GM04503 (cell line): ENCODE measurements at regions not wholly inside any gene's neighbourhood (a gene's known extent, or its start where the extent isn't known, plus 50 kb on each side); places are given as distances from the start of the nearest gene placed in this dataset.

ENCODE experiments used
- DNase-seq: peaks from one replicate; pipeline ENCODE4 v3.0.0-alpha.2; 2012; ENCODE audit warnings: low read depth

GRCh38 chr15:69718916-69719315 lies 266.3 kb downstream of the RPLP1 start:
- no peak for DNase-seq

- DNase-seq: no peak
These were observed 267.1 kb downstream of the RPLP1 start for GRCh38 chr15:69719527-69720240.

DNA sequence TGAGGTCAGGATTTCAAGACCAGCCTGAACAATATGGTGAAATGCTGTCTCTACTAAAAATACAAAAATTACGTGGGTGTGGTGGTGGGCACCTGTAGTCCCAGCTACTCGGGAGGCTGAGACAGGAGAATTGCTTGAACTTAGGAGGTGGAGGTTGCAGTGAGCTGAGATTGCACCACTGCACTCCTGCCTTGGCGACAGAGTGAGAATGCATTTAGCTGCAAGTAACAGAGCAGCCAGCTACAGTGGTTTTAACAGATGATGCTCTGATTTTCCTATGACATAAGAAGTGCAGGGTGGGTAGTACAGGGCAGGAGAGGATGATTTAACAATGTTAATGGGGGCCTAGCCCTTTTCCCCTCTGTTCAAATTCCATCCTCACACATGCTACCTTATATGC lies 267.9 kb downstream of the RPLP1 start:
- DNase-seq: no peak

DNA sequence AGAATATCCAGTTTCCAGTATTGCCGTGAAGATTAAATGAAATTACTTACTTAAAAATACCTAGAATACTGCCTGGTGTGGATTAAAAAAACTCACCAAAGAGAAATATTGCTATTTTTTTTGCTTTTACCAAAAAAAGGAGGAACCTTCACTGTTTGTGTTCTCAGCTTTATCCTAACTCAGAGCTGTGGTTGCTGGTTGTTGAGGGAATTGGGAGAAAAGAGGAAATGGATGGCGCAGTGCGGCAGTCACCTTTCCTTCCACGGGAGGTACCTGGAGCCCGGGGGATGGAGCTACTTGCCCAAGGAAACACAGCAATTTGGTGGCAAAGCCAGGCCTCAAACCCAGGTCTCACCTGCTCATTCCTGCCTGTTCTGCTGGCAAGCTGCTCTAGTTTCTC lies 270.3 kb downstream of the RPLP1 start:
- DNase-seq: no peak

GRCh38 chr15:69723404-69724096 lies 270.9 kb downstream of the RPLP1 start:
- DNase-seq: no peak

DNA sequence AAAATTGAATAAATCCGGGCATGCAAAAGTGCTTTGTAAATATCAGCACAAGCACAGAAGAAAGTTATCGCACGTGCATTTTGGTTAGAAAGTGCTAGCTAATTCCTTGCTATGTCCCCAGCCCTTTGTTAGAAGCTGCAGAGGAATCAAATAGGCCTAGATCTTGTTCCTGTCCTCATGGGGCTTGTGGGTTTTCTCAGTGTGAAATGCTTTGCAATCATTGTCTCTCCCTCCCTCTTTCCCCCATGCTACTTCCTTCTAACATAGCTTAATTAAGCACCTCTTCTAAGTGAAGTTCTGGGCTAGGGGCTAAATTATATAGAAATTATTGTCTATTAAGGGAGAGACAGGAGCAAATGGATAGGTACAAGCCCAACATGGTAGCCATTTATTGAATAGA lies 271.7 kb downstream of the RPLP1 start:
- no peak for DNase-seq

DNA sequence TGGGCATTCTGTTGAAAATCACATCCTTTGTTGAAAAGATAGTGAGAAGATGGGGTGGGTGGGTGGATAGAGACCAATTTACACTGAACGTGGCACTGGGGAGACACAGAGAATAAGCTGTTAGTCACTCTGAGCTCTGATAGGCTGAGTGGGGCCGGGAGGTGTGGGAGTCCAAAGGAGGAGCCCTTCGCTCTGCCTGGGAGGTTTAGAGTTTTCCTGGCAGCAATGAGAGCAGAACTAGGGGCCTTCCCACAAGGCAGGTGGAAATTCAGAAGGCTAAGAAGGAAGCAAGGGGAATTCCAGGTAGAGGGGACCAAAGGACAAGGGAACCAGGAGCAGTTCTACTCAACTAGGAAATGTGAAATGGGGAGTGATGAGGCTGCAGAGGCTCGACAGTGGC lies 272.7 kb downstream of the RPLP1 start:
- DNase-seq: no peak

DNA sequence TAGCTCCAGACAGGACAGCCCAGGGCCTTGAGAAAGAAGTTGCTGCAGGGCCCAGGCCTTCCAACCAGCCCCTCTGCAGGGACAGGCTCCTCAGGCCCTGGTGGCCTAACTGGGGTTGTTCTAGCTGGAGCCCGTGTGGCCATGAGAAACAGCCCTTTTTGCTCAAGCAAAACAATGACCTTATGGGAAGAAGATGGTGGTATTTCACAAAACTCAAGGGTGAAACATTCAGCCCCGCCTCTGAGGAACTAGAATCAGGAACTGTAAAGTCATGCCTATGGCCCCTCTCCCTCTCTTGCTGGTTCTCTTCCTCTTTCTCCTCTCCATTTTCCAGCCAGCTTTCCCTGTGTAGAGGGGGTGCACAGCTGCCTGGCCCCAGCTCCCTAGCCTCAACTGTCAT lies 273.3 kb downstream of the RPLP1 start:
- no peak for DNase-seq

DNA sequence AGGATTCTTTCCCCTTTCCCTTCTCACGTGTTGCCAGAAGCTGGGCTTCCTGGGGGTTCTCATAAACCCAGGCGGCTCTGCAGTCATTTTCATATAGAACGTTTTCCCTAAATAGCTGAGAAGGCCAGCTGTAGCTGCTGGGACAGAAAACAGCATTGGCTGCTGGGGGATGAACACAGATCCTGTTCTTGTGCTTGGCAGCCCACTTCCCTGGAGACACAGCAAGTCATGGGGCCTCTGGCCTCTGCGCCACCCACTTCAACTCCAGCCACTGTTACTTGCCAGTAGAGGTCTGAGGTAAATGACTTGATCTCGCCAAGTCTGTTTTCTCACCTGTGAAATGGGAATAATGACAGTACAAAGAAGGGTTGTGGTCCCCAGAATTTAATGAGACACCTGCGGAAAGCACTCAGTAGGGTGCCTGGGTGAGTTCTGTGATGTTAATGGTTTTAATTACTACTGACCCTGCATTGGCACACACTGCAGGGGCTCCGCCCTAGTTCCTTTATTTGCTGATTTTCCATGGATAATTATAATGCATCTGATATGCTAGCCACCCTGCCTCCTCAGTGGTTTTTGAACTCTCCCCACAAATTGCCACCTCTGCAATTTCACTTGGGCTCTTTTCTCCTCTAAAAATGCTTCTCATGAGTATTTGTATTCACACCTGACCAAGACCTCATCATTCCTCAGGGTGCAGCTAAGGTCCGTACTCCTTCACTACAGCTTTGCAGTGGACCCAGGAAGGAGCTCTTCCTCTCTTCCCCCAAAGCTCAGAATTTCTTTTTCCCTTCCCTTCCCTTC lies 274.7 kb downstream of the RPLP1 start:
- no peak for DNase-seq

GRCh38 chr15:69729167-69729748 lies 276.6 kb downstream of the RPLP1 start:
- no peak for DNase-seq

- no peak for DNase-seq
These were observed 277.9 kb downstream of the RPLP1 start for GRCh38 chr15:69730281-69731080.

DNA sequence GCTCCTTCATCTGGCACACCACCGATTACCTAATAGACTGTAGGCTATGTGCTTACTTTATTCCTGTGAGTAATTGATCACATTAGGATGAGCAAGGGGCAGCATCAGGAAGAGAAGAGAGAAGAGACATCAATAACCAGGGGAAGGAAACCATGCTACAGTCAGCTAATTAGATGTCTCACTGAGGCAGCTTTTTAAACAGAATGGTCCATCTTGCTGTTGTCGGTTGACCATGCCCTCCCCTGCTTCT lies 278.4 kb downstream of the RPLP1 start:
- DNase-seq: no peak

GRCh38 chr15:69731581-69731980 lies 279.0 kb downstream of the RPLP1 start:
- no peak for DNase-seq

DNA sequence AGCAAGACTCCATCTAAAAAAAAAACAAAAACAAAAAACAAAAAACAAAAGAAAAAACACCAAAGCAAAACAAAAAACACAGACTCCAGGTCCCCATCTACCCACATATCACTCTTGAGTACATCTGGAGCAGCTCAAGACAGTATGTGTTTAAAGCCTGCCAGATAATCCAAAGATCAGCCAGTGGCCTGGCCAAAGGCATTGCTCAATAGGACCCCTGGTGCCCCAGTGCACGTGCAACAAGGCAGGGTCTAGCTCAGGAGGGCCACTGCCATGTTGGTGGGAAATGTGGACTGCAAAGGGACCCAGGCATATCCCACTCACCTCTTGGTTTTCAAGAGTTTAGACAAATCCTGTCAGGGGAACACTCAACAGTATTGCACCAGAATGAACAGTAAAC lies 279.5 kb downstream of the RPLP1 start:
- no peak for DNase-seq

- DNase-seq: peak; percentile 11
These were observed 282.1 kb downstream of the RPLP1 start for GRCh38 chr15:69734699-69735098.

DNA sequence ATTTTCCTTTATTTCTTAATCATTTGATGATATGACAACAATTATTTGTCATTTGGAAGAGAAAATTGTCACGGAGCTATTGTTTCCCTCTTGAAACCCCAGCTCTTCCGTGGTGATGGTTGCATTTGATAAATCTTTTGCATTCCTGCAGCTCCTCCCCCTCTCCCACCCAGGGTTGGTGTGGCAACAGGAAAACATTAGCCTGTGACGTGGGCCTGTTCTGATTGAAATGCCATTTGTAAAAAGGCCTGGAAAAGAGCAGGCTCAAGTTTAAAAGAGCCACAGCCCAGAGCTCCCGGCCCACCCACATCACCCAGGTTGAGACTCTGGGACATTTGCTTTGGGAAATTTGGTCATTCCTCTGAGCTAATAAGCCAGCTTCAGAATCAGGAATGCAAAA lies 282.5 kb downstream of the RPLP1 start:
- DNase-seq: peak; percentile 44

DNA sequence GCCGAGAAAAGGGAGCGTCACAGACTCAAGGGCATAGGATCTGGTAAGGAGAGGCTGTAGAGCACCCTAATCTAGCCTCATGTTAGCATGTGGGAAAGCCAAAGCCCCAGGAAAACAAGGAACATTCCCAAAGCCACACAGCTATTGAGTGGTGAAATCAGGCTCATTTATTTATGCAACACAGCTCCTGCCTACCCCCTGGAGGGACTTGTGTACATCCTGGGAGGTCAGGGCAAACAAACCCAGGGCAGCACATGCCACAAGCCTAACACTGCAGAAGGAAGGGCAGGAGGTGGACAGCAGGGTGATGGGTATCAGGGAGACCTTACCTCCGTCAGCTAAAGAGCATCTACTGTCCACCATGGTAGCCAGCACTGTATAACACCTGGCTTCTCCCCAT lies 283.5 kb downstream of the RPLP1 start:
- no peak for DNase-seq

DNA sequence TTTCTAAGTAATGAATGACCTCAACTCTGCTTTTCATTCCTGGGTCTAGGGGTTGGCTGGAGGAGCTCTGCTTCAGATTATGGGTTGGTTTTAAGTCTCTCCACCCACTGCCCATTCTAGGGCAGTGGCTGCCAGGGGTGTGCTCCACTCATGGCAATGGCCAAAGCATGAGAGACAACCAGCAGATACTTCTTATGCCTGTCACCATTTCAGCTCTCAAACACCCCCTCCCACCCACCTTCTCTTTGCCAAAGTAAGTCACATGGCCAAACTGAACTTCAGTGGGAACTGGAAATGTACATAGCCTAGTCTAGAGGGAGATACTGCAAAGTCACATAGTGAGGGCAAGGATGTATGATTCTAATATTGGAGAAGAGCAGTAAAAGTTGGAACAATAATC lies 285.3 kb downstream of the RPLP1 start:
- no peak for DNase-seq

DNA sequence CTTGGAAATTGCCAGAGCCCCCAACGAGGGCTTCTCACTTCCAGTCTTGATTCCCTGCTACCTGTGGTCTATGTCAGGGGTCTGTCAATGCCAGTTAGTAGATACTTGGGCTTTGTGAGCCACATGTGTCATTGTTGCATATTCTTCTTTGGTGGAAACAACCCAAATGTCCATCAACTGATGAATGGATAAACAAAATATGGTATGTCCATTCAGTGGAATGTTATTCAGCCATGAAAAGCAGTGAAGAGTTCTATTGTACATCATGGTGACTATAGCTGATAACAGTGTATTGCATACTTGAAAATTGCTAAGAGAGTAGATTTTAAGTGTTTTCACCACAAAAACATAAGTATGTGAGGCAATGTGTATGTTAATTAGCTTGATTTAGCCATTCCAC lies 288.1 kb downstream of the RPLP1 start:
- DNase-seq: no peak

- DNase-seq: no peak
These were observed 289.7 kb downstream of the RPLP1 start for GRCh38 chr15:69742361-69742760.

DNA sequence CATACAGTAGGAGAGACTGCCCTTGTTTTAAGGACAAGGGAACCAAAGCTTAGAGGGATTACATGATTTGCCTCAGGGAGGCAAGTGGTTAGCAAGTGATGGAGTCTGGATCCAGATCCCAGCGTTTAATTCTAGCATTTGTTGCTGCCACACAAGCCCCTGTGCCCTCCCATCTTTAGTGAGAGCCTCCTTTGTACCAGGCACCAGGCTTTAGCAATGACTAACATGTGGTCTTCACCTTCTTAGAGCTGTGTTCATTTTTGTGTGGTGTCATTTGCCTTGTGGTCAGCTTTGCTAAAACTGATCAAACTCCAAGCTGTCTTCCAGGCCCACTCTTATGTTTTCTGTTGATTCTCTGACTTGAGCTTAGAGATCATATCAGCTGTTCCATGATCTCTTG lies 290.5 kb downstream of the RPLP1 start:
- no peak for DNase-seq
